HG03342 (cell line): ENCODE measurements at regions not wholly inside any gene's neighbourhood (a gene's known extent, or its start where the extent isn't known, plus 50 kb on each side); places are given as distances from the start of the nearest gene placed in this dataset.
A peak's percentile ranks its signal among the peaks of the same experiment; 100 is the strongest.

Source experiments
- ATAC-seq: cut with Tn5 transposase; IDR thresholded peaks from one replicate; pipeline ENCODE4 v1.9.1; 2021; ENCODE audit warnings: mild to moderate bottlenecking, moderate library complexity; ENCODE audit not compliant: unreplicated experiment

DNA sequence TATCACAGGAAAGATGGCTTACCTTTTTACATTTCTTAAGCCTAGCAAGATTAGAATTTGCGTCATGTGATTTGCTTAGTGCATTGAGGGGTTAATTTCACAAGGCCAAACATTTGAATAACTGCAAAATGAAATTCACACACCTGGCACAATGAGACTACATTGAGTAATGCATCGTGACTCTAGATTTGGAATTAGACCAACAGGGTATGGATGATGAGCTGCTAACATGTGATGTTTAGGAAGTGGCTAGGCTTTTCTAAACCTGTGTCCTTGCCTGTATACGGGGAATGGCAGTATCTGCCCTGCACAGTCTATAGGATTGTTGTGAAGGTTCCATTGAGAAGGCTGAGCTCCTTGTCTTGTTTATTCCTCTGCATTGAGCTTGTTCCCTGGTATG, 160.1 kb downstream of the MFSD1 start:
- ATAC-seq: no peak

DNA sequence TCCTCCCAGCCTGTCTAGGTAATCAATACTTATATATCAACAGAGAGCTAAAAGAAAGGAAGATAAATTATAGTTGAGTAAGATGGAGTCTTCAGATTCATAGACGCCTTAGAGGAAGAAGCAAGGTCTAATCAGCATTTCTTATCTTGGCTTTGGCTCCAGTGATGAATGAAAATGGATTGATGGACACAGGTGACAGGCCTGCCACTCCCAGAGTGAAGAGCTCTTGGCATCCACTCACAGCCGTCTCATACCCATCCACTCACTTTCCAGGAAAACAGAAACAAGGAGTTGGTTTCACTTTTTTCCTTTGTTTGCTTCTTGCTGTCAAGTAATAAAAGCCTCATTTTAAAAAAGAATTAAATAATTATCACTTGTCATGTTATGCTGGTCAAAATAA, 168.2 kb downstream of the MFSD1 start:
- no peak for ATAC-seq

DNA sequence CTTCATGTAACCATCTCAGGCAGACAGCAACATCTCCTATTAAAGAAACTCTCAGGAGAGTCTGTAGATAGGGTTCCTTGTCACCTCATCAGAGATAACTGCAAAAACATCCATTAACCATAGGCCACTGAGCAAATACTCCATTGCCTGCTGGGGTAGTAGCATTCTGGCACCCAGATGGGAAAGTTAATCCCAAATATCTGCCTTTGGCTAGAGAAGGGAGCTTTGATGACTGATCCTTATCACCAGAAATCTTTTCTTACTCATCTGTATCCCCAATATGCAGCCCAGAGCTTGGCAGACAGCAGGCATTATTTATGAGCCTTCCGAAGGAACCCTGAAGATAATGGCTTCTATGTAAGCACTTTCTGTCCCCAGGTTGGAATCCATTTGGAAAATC, 173.1 kb downstream of the MFSD1 start:
- no peak for ATAC-seq

DNA sequence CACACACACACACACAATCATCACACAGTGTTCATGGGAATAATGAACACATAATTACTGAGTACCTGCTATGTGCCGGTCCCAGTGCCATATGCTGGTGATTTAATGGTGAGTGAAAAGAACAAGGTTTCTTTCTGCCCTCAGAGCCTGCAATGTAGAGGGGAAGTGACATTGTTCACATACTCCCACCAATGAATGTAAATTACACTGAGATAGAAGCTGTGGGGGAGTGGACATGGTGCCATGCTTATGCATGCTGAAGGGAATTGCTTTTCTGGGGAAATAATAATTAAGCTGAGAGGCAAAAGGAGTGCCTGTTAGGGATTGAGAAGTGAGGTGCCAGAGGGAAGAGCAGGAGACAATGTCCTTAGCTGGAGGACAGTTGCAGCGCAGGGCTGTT, 175.1 kb downstream of the MFSD1 start:
- no peak for ATAC-seq

DNA sequence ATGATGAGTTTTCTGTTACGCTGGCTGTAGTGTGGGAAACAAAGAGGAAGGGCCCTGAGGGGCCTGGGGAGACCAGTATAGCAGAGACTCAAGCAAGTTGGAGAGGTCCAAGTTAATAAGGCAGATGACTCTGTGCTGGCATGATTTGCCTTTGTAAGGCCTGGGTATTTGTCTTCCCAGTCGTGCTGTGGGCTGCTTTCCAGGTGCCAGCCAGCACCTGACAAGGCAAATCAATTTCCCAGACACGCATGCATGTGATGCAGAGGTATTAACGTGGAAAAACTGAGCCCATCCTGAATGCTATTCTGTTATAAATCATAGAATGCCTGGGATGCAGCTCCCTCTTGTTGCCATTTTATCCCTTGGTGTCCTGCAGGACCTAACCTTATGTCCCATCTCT, 175.6 kb downstream of the MFSD1 start:
- no peak for ATAC-seq

DNA sequence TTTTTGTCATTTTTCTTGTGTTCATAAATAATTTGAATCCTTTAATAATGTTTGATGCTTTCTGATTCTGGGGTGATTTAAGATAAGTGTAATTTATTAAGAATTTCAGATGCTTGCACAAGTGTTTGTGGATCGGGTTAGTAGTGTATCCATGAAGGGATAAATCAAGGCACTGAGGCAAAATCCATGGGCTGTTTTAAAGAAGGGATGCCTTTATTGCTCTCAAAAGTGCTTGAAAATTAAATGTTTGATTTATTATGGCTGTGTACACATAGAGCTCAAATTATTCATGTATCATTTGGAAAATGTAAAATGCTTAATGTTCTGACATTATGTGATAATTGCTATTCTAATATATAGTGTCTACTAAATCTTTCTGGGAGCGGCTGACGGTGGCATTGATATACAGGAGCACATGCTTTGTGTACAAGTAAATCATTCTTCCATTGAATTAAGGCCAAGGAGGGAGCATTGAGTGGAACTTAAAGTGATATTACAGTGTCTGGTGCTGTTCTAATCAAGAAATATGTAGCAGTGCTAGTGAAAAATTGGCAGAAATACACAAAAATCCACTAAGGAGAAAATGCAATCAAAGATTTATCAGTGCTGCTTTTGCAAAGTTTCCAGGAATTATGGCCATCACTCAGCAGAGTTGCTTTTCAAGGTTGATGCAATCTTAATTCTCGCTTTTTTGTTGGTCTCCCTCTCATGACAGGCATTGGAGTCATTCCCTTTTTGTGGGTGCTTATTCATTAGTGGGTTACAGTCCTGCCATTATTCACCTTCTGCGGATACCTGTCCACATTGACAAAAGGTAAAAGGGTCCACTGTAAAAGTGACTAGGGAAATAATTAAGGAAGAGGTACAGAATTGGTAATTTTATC, 181.6 kb downstream of the MFSD1 start:
- no peak for ATAC-seq

DNA sequence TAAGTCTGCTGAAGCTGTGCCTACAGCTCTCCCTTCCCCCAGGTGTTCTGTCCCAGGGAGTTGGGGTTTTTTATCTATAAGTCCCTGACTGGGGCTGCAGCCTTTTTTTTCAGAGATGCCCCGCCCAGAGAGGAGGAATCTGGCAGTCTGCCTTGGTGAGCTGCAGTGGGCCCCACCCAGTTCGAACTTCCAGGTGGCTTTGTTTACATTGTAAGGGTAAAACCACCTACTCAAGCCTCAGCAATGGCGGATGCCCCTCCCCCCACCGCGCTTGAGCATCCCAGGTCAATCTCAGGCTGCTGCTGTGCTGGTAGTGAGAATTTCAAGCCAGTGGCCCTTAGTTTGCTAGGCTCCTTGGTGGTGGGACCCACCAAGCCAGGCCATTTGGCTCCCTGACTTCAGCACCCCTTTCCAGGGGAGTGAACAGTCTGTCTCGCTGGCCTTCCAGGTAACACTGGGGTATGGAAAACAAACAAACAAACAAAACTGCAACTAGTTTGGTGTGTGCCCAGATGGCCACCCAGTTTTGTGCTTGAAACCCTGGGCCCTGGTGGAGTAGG, 189.4 kb downstream of the MFSD1 start:
- ATAC-seq: no peak

DNA sequence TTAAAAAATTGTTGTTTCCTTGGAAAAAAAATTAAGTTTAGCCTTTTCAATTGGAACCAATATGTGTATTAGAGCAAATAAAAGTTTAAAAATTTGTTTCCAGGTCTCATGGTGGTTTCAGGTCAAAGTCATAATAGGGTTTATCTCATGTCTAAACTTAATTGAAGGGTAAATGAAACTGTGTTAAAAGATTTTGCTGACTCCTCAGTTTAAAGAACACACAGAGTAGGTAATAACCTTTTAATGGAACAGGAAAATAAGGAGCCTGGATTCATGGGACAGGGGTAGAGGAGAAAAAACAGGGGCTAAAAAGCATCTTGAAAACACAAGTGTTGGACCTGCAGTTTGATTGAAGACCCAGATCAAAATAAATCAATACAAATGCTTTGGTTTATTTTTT, 190.6 kb downstream of the MFSD1 start:
- ATAC-seq: no peak

DNA sequence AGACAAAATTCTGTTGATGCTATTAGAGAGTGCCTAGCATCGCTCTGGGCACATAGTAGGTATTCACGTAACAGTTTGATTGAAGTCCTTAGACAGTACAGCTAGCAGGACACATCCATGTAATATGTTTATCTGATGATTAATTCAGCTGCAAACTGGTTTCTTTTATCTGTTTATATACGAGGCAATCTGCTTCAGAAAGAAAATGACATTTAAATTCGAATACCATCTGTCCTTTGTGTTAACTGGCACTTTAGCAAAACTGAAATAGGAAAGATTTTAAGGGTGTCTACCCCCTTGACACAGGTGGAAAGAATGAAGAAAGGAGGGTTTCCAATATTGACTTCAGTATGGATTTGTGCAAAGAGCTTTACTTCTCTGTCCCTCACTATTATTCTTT, 192.5 kb downstream of the MFSD1 start:
- no peak for ATAC-seq

DNA sequence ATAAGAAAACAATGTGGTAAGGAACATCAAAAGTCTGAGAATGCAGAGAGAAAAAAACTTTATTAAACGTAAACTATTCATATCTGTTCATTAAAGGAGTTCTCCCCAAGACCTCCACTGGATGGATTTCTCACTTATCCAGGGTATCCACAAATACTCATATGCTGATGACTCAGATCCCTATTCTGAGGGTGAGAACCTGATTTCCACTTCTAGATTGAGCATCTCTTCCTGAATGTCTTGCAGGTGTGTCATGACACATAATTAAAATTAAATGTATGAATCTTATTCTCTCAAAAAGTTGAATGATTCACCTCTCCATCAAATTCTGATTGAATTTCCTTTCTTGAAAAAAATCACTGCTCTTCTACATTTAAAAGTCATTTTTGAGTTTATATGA, 199.9 kb downstream of the MFSD1 start:
- no peak for ATAC-seq

DNA sequence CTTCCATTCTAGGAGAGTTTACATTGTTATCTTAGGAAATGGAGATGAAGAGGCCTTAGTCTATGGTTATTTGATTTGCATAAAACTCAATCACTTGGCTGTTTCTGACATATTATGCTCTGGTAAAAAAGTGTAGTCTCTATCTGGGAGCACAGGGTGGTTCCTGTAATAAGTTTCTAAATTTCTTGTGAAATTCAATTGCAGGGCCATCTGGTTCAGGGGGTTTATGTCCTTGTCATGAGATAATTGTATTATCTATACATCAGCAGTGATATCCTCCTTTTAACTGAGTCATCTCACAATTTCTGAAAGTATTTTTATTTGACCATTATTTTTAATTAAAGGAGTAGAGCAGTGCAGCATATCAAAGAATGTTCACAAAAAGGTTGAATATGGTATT, 203.3 kb downstream of the MFSD1 start:
- ATAC-seq: no peak

DNA sequence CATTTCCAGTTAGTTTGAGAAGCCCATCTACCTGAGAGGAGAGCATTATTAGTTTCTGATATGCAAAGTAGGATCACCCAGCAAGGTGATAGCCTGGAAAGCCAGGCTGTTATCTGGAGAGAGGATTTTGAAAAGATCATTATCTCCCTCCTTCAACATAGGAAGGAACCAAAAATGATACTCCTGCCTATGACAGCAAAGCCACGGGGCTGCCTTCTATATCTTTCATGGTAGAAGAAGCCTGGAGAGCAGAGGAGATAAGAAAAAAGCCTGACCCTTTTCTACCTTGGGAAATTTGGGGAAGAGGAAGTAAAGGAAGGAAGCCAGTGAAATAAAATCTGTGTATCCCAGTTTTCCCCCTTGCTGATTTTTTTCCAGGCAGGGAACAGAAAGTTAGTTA, 205.5 kb downstream of the MFSD1 start:
- no peak for ATAC-seq

DNA sequence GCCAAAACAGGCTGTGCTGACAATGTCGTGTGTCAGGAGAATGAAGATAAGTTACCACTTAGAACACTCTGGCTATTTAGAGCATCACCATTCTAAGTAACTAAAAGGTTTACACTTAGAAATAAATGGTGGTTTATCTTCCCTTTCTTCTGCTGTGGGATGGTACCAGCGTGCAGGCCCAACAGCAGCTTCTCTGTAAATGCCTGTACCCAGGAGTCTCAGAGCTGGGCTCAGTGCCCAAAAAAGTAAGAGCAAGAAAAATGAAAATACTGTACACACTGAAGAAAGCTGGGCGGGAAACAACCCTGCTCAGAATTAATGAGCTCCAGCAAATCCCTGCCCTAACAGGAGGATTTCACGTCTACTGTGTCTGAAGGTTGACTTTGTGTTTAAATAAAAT, 206.5 kb downstream of the MFSD1 start:
- ATAC-seq: no peak

DNA sequence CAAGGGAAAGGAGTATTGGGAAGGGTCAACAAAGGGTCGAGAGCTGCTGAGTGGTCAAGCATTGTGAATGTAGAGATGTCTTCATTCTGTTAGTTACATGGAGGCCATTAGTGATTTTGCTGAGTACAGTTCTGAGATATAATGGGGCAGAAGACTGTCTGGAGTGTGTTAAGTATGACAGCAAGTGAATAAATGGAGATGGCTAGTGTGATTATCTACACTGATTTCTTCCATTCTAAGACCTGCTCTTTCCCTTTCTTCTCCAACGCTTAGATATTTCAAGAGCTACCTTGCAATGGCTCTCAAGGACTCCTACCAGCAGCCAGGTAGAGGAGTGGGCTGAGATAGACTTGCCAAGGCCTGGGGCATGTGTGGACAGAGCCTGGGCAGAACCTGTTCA, 216.5 kb downstream of the MFSD1 start:
- ATAC-seq: no peak

DNA sequence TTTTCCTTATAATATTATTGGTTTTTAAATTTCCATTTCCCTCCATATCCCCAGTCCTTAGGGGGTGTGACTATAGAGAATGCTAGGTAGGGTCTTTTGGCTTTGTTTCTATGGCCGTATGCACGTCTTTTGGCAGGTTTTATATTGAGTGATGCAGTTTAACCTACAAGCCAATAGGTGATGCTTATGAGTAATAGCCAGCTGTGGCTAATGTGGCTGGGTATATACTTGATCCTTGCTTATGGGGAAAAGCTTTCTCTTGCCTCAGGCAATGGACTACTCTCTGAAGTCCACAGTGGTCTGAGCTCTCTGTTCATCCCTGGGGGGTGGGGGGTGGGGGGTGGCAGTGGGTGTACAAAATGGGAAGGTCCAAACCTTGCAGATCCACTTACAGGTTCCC, 223.9 kb downstream of the MFSD1 start:
- no peak for ATAC-seq

DNA sequence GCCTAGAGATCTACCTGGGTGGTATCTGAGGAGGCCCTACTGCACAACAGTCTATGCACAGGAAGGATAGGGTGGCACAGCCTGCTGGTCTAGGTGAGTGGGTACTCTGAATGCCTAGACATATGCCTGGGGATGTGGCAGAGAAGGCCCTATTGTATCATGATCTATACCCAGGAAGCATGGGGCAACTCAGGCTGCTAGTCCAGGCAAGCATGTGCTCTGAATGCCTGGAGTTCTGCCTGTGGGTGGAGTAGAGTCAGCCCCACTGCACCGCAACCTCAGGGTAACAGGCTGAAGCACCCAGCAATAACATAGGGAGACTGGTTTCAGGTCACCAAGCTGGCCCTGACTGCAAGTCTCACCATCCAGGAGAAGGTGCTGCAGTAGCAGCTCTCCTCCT, 224.7 kb downstream of the MFSD1 start:
- no peak for ATAC-seq

DNA sequence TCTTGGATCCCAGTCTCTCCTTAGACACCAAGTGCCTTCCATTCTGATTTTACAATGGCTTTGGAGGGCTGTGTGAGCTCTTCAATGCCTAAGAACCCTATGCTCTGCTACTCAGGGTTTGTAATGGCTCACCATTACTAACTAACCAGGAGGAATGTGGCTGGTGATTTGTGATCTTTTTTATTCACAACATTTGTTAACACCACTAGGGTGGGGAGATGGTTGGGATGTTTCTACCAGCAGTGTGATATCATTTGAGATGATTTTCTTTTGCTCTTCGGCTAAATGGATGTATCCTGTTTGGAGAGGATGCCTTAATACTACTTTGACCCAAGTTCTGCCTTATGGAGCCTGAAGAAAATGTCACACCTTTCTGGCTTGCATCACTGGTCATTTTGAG, 226.9 kb downstream of the MFSD1 start:
- no peak for ATAC-seq

DNA sequence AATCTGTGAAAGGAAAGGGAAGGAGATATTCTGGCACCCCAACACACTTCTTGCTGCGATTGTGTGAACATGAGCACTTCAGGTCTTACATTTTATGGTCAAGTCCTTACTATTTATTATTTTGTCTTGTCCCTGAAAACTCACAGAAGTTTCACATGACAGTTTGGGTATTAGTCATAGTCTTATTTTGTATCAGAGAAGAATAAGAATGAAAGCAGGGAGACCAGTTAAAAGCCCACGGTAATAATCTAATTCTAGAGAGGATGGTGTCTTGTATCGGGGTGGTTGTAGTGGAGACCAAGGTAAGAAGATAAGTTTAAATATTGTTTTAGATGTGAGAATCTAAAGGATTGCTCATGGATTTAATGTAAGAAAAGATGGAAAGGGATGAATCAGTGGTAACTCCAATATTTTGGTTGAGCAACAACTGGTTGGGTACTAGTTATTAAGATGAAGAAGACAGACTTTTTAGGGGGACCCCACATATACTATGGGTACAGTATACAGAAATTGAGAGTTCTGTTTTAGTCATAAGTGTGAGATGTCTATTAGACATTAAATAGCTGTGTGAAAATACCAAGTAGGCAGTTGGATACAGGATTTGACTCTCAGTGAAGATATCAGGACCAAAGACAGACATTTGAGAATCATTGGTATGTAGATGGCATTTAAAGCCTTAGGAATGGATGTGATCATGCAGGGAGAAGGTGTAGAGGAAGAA, 227.6 kb downstream of the MFSD1 start:
- ATAC-seq: peak; percentile 73

DNA sequence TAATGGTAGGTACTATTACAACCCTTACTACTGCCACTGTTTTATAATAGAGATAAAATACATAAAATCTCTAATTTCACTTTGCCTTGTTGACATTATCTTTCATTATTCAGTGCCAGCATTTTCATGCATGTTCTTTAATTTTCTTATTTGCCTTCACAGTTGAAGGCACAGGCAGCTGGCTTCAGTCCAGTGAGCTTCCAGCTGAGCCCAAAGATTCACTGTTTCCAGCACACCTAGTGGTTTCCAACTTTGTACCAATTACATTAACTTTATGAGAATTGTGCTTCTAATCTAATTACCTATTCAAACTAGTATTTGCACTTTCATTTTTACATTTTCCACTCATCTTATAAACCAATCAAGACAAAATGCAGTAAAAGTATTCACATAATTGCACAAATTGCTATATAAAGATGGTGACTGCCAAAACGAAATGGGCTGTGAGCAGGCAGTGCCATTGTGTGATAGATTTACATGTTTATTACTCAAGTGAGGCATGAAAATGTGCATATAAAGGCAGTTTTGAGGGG, 228.3 kb downstream of the MFSD1 start:
- no peak for ATAC-seq

DNA sequence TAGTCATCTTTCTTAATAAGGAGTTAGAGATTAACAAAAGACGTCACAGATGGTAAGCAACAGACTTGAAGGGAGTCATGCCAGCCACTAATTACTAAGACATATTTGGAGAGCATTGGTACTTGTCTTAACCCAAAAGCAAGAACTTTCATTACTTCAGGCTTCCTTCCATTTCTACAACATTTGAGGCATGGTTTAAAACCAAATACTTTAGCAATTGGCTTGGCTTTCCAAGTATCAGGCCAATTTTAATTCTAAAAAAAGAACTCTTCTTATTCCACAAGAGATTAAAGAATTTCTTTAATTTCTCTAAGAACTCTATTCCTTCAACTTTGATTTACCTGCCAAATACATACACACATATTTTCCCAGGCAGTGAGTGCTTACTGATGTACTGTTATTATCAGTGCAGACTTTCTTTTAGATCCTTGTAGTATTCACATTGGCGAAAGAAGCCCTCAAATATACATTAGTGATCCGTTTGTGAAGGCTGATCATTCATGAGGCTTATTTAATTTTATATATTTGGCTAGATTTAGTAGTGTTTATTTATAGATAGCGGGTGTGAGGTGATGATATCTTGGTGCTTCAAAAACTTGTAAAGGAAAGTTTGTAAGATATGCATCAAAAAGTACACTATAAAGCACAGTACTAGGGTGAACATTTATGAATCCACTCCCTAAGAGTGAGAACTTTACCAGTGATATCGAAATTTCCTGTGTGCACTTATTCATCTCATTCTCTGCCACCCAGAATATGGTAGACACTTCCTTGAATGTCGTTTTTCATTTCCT, 229.2 kb downstream of the MFSD1 start:
- no peak for ATAC-seq

DNA sequence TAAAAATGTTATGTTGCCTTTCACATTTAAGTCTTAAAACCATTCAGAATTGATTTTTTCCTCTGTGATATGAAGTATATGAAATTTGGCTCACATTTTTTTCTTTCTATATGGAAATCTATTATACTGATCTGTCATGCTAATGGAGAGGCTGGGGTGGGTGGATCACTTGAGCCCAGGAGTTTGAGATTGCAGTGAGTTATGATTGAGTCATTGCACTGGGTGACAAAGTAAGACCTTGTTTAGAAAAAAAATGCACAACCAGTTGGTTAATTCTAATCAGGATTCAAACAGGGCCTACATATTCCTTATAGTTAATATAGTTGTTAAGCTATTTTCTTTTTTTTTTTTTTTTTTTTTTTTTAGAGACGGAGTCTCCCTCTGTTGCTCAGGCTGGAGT, 230.5 kb downstream of the MFSD1 start:
- no peak for ATAC-seq
